ENCODE measurements at regions not wholly inside any gene's neighbourhood (a gene's known extent, or its start where the extent isn't known, plus 50 kb on each side); places are given as distances from the start of the nearest gene placed in this dataset.

- no peak for TF ChIP-seq POLR2A (IDR thresholded peaks at IDR 0.05; ENCODE audit: low read depth, low read length)
- no peak for TF ChIP-seq CTCF (IDR thresholded peaks at IDR 0.05; ENCODE audit: extremely low read depth in 1 of 2, insufficient read depth in 1 of 2, low read depth in 1 of 2, low read length in 2 of 2)
- TF ChIP-seq MAX (IDR thresholded peaks at IDR 0.05; ENCODE audit: insufficient read depth, insufficient read length) = no peak
- TF ChIP-seq EZH2 (IDR thresholded peaks at IDR 0.05; ENCODE audit: borderline replicate concordance, low read depth, low read length, severe bottlenecking) = no peak
Observed at GRCh38 chr5:4636378-4636777, 503.8 kb upstream of the ADAMTS16 start.
